ENCODE measurements at regions not wholly inside any gene's neighbourhood (a gene's known extent, or its start where the extent isn't known, plus 50 kb on each side); places are given as distances from the start of the nearest gene placed in this dataset.

DNA sequence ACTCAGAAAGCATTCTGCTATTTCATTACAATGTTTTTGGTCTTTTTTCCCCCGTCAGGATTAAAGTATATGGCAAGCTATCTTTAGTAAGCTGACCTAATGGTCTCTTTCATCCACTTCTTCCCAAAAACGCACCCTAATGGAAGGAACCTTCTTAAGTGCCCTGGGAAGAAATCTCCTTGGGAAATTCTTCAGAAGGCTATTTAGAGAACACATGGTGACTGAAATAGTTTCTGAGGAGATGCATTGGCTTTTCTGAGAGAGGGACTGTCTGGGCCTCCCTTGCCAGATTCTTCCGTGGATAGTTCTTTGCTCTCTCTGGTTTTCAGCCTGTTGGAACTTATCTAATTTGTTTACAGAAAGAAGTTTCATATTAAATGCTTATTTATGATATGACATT lies 524.1 kb upstream of the MEF2C start:
- no peak for DNase-seq (ENCODE audit: low read depth)

DNA sequence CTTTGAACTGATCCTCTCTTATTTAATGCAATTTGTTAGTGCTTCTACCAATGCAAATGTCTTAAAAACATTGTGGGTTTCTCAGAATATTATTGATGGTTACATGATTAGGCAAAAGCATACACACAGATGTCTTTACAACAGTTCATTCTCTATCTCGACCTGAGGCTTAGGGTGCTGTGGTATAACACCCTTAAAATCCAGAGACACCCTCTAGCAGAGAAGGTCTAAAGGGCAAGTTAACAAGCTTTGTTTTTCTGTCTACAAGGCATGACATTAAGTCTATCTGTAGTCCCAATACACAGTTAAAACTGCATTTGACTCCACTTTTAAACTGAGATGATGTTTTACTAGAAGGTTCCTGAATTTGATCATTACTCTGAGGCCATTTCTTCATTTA lies 518.7 kb upstream of the MEF2C start:
- no peak for DNase-seq (ENCODE audit: low read depth)

DNA sequence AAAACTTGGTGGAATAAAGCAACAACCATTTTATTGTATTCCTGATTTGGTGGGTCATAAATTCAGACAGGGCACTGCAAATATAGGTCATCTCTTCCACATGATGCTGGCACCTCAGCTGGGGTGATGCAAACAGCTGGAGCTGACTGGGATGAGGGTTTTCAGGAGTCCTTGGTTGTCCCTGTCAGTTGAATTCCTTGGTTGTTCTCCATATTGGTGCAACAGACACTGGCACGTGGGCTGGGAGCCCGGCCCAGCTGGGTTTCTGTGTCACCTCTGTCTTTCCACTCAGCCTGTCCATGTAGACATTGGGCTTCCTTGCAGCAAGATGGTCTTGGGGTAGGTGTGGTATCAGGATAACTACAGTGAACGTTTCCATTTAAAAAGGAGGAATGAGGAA lies 518.0 kb upstream of the MEF2C start:
- no peak for DNase-seq (ENCODE audit: low read depth)

DNA sequence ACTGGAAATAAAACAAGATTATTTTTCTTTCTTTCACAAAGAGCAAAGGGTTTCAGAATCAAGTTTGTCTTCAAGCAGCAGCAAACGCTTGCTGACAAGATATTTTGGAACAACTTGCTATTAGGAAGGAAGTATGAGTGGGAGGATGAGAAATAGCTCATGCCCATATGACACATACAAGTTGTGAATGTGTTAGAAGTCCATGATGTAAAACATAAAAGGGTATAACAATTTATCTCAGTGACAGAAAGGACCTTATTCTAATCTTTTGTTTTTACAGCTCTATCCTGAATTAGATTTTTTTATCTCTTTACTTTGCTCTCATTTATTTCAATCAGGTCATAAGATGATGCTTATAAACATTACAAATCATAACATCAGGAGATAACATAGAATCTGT lies 516.6 kb upstream of the MEF2C start:
- no peak for DNase-seq (ENCODE audit: low read depth)

DNA sequence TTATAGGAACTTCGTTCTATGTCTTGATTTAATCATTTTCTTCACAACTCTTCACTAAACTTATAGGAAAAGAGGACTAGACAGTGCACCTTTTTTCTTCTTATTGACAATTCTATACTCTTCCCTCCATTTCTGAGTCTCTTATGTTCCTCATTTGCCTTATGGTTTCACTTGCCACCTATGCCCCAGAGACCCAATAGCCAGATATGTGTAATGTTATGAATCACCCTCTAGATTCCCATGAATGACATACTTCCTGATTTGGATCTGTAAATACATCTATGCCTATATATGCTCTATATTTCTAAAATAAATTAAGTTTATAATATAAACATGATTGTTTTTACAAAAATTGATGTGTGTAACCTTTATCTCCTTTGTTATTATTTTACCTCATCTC lies 514.1 kb upstream of the MEF2C start:
- no peak for DNase-seq (ENCODE audit: low read depth)

DNA sequence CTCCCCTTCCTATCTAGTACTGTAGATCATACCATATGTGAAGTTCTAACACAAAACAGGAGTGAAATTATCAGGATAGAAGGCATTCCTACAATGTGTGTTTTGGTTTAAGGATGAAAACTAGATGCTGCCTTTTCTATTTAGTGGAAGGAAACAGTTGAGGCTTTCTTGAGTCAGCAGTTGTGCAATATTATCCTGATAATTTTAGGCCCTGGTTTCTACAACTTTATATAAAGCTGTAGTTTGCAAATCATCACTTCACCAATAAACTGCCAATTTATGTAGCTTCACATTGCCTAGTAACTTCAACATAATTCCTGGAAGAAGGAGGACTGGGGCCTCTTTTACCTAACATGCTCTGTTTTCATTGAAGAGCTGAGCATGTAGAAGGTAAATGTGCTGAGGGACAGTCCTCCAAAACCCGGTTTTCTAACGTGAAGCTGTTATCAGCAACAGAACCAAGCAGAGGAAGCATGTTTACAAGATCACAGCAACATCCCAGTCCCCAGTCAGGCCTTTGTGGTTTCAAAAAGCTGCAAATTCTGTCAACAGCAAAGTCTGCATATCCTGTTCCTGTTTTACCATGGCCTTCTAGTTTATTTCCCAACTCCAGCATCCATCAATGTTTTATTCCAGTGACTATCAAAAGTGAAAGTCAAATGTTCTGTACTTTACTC lies 513.4 kb upstream of the MEF2C start:
- no peak for DNase-seq (ENCODE audit: low read depth)

DNA sequence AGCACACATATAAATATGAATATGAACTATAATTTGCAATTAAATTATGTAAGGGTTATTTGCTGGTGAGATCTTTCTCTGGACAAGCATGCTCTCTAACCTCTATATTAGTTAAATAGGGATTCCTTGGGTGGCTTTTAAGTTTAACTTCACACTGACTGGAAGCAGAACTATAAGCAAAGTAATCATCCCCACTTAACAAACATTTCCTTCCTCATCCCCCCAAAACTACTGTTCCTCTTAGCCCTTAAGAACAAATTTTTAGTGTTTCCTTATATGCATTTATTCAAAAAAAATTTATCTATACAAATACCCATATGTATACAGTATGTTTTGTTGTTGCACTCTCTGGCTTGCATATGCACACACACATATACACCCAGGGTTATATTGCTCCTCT lies 512.1 kb upstream of the MEF2C start:
- DNase-seq (ENCODE audit: low read depth) = no peak

DNA sequence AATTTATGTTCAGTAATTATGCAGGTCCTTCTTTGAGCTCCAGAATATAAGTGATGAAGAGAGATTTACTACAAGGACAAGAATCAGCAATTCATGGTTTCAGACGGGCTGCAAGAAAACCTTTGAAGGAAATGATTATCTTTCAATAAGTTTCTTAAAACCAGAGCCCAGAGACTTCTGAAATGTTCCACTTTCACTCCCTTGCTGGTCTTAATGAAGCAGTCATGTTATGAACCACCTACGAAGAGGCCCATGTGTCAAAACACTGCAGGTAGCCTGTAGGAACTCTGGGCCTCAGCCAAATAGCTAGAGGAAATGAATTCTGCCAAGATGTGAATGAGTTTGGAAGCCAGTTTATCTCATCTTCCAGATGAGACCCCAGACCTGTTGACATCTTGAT lies 505.9 kb upstream of the MEF2C start:
- no peak for DNase-seq (ENCODE audit: low read depth)

DNA sequence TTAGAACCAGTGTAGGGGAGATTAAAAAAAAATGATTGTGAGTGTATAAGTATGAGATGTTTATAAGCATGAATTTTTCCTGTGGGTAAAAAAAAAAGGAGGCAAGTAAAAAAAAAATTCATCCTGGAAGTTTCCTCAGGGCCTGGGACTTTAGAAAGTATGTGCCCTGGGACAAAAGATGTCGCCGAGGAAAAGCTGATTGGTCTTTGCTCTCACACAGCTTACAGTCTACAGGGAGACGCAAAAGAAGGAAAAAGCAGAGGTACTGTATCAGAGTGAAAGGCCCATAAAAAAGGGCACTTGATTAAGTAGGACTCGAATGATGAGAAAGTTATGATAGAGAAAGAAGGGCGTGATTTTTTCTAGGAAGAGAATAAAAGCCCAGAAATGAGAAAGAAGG lies 501.4 kb upstream of the MEF2C start:
- no peak for DNase-seq (ENCODE audit: low read depth)

DNA sequence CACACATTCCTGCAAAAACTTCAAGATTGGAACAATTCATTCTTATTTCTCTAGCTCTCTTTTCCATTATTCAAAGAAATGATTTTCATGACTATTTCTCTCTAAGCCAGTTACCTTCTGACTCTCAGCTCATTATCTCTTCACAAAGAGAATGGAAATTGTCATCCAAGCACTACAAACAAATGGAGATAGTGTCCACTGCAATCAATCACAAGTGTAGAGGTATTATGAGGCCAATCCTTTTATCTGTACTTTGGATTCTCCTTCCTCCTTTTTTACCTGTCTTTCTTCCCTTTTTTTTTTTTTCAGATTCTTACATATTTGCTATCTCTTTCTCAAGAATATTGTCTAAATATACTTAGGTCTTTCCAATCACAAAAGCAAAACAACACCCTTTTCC lies 497.7 kb upstream of the MEF2C start:
- no peak for DNase-seq (ENCODE audit: low read depth)

DNA sequence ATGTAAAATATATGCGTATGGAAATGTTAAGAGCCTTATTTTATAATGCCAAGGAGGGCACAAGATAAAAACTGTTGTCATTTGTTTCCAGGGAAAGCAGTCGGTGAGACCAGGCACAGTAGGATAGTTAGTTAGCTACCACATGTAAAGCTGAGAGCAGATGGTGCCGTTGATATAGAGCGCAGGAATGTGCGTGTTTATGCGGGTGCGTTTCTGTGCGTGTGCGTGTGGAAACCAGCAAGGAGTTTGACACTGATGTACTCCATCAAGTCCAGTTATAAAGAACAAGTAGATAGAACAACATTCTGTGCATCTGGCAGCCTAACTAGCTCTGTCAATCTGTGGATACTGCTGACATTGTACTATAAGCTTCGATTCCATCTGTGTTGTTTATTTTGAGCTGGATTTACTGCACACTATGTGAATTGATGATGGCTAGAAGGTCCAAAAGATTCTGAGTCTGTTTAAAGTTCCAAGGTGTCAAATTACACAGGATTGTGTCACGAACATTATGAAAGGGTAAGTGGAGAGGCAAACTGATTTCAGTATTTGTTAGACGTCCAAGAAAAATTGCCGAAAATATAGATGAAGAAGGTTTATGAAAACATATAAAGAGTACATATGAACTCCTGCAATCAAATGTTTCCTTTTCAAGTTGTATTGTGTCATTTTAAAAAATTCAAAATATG lies 494.9 kb upstream of the MEF2C start:
- peak; percentile 54 for DNase-seq (ENCODE audit: low read depth)

DNA sequence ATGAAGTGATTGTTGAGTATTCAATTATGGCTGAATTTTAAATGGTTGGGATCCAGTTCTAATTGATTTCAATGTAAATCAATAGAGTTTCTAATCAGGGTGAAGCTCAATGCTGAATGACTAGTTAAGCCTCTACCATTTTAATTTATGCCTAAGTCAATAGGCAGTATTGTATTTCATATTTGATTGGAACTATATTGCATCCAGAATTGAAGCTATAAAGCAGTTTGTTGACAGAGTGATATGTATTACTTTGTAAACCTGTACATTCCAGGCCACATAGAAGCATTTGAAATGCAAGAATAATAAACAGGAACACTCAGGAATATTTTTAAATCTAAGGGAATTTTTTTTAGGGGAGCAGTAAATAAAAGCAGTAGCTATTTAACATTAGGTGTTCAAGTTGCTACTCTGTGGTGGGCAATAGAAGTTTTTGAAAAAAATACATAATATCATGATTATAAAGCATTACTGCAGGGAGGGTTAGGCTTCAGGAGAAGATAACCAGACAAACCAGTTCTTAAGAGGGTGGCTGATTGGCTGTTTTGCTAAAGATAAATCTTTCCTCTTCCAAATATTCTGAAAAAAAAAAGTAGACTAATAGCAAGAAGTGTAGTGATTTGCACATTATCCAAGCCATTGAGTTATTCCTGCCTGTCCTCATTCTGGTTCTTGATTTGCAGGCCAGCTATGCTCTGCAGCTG lies 492.0 kb upstream of the MEF2C start:
- no peak for DNase-seq (ENCODE audit: low read depth)

DNA sequence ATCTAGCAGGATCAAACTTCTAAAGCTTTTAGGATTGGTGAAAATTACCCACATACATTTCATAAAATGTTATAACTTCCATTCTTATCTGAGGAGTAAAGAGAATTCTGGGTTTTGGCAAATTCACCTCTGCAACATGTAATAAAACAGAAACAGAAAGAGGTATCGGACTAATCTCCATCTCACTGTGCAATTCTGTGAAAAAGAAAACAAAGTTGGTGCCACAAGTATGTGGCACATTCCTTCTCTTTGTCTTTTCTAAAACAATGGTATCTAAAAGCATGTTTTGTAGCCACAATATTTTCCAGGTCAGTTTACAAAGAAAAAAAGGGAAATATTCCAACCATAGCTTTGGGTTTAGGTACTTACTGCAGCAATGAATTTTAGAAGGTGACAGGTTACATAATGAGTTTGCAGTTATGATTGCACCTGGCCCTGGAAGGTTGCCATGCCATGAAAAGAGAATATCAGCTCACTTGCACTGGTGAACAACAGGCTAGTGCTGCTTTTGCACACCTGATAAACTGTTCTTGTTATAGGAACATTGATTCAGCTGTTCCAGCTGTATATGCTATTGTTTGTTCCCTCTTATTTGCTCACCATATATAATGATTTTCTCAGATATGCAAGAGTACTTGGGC lies 491.3 kb upstream of the MEF2C start:
- DNase-seq (ENCODE audit: low read depth) = no peak

DNA sequence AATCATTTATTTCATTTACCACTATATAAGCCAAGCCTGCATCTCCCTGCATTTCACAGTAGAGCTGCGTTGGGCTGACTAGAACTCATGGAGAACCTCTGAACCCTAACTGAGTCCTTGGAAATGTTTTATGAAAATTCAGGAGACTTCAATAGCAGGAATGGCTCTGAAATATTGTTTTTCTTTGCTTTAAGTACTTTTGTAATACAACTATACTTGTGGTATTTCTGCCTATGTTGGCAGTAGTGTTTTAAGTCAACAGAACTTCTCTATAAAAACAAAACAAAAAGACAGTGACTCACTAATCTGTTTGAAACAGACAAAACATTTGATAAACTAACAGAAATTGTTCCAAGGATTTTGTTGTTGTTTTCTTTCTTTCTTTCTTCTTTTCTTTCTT lies 489.2 kb upstream of the MEF2C start:
- DNase-seq (ENCODE audit: low read depth) = peak; percentile 40

DNA sequence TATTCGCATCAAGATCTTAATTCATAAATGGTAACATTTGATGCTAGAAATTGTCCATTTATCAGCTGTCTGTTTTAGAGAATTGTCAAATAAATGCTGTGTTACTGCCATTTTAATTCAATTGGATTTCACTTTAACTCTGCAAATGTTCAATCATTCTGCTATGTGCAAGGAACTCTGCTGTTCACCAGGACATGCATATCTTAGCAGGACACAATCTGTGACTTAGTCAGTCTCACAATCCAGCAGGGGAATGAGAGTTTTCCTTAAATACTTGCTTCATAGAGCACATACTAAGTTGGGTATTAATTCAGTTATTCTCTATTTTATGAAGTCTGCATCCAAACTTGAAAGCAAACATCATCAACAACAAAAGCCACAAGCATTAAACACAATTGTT lies 488.7 kb upstream of the MEF2C start:
- DNase-seq (ENCODE audit: low read depth) = no peak

DNA sequence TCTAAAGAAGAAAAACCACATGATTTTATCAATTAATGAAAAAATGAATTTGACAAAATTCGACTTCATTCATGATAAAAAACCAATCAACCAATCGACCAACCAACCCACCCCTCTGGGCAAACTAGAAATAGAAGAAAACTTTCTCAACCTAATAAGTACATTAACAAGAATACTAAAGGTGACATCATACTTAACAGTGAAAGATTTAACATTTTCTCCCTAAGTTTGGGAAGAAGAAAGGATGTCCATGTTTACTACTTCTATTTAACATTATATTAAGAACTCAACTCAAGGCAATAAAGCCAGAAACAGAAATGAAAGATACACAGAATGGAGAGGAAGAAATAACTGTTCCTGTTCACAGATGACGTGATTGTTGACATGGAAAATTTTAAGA lies 476.1 kb upstream of the MEF2C start:
- no peak for DNase-seq (ENCODE audit: low read depth)

DNA sequence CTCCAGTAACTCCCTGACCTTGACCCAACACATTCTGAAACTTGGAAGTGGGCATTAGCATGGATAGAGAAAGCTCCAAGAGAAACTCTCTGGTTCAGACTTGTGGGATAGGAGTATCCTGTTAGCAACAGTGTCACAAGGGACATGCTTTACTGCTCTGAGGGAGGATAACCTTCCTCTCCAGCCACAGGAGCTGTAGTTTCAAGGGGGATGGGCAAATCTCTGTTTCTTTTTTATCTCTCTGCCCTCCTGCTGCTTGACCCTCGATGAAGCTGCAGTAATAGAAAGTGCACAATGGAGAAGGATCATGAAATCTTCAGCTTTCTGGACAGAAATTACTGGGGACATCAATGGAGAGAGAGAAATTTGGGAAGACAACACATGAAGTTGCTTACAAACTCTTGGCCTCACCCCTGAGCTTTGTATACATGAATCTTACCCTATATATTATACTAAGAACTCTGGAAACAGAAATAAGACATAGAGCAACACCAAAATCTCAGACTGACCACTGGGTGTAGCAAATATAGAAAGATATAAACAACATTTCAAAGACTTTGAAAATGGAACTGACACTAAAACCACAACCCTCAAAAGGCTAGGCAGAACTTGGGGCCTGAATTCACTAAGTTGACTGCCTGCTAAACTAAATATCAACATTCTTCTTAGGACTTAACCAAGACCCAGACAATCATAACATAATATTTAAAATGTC lies 471.0 kb upstream of the MEF2C start:
- no peak for DNase-seq (ENCODE audit: low read depth)

DNA sequence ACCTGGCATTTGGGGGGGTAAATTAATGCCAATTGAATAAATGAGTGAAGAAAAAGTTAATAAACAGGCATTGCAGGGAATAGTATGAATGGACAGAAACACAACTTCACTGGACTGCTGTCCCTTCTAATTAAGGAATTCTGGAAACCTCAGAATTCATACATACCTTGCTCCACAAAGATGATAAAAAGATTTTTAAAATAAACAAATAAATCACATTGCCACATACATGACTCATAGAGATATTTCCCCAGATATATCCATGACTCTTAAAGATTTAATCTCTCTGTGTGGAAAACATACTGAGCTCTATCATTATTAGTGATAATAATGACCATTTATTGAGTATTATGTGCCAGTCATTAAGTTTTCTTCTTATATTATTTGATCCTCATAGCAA lies 469.0 kb upstream of the MEF2C start:
- no peak for DNase-seq (ENCODE audit: low read depth)

DNA sequence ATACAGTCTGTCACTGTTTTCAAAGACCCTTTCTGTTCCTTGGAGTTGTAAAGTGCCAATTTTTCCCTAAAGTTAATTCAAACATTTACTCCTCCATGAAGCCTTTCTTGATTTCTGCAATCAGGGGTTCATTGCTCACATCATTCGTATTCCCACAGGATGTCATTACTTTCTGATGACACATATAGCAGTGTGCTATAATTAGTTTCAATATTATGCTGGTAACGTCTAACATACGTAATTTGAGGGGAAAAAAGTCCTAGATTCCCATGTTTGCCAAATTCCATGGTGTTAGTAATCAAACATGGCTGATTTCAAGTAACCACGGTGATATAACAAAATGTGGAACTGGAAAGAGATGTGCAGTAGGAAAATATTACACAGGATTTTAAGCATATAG lies 468.2 kb upstream of the MEF2C start:
- peak; percentile 60 for DNase-seq (ENCODE audit: low read depth)

DNA sequence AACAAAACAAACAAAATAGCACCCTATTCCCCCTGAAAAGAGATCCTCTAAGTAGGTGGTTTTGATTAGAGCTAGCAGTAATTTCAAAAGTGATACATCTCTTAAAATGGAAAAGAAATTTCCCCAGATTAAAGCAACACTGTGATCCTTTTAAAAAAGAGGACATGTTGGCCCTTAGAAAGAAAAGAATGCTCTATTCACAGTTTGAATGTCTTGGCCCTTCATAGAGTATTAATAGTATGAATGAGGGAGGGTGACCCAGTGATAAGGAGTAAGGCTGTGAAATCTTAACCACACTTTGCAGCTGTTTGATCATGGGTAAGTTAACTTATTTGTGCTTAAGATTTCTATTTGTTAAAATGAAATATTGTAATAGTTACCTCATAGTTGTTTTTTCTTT lies 467.7 kb upstream of the MEF2C start:
- DNase-seq (ENCODE audit: low read depth) = no peak

DNA sequence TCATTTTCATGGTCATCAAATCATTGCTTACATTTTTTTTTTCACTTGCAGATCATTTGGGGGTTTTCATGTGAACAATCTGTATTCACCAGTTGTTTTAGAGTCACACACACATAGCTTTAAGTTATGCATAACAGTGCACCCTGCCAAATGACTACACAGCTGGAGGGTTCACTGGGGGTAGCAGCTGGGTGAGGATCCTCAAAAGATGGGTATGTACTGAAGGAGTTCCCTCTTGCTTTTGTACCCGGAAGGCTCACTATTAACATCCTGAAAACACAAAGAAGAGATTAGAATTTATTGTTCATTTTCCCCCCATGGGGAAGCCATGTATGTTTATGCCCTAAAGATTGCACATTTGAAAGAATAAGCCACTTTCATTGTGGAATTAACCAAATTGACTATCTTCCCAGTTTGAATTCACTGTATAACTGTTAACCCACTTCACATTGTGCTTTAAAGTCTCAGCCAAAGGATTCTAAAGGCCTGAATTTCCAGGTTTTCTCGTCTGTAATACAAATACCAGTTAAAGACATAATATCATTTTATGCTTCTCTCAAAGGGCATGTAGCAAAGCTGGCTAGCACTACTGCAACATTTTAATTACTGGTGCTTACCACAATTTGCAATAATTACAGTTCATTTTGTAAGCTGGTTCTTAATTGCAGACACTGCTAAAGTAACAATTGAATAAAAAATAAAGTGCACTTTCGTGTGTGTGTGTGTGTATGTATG lies 466.4 kb upstream of the MEF2C start:
- no peak for DNase-seq (ENCODE audit: low read depth)

DNA sequence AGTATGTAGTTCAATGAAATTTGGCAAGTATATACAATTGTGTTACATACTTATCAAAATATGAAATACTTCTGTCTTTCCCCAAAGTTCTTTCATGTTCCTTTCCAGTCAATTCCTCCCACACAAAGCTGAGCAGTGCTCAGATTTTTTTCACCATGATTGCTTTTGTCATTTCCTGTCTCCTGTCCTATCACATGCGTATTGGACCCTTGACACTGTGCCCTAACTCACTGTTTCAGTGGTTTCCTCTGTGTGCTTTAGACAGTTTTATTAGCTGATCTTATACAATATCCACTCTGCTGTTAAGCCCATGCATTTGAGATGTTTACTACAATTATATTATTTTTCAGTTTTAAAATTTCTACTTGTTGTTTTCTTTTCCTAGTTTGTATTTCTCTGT lies 463.6 kb upstream of the MEF2C start:
- no peak for DNase-seq (ENCODE audit: low read depth)

Data from fibroblast of gingiva (primary cell).